Endothelial cell of umbilical vein (primary cell): ENCODE measurements at regions not wholly inside any gene's neighbourhood (a gene's known extent, or its start where the extent isn't known, plus 50 kb on each side); places are given as distances from the start of the nearest gene placed in this dataset.

Experiments
- BruUV-seq: library from RNA; stranded (reverse); fragments of 400-500 nt; replicated peaks from 2 replicates; lab custom pipeline; 2021; lab: Mats Ljungman, UMichigan
- CTCF ChIA-PET: fragments of 300-600, 350-600 bp; sonication (Branson Sonifier 250); formaldehyde crosslinking; loops from one replicate; lab custom pipeline; 2021; ENCODE audit warnings: antibody characterized with exemption, inconsistent platforms; lab: Charles Lee
- POLR2A ChIA-PET: fragments of 300-600, 350-600 bp; sonication (Branson Sonifier 250); formaldehyde crosslinking; loops from one replicate; lab custom pipeline; 2021; ENCODE audit warnings: antibody characterized with exemption, inconsistent platforms; lab: Charles Lee
- DNase-seq: peaks from one replicate; pipeline ENCODE4 v3.0.0-alpha.2; 2011; ENCODE audit warnings: low read depth, low spot score
- FAIRE-seq: peaks from 2 replicates; lab custom pipeline; 2011; peaks lifted over from hg19 to GRCh38; lab: Jason Lieb, UNC
- H2AFZ ChIP-seq: 2 replicates; pipeline ENCODE4 v1.6.0; 2012; ENCODE audit warnings: low read depth, low read length, control low read depth, inconsistent platforms
- H3K27ac ChIP-seq: 2 replicates; pipeline ENCODE4 v1.5.1; 2011; ENCODE audit warnings: low read depth, mild to moderate bottlenecking, control low read depth, low read length, moderate library complexity; ENCODE audit not compliant: insufficient read depth
- H3K27me3 ChIP-seq, 2 experiments: 2 replicates each; pipeline versions ENCODE4 v1.6.0 to v1.6.1; 2011; ENCODE audit warnings: low read length in 2 of 2, mixed read lengths in 1 of 2; ENCODE audit not compliant: control insufficient read depth in 2 of 2, insufficient read depth in 2 of 2
- H3K36me3 ChIP-seq, 2 experiments: 2 replicates in 1 of 2; 3 replicates in 1 of 2; pipeline ENCODE4 v1.5.1; 2011; ENCODE audit warnings: low read length in 2 of 2, mild to moderate bottlenecking in 1 of 2, moderate library complexity in 1 of 2; ENCODE audit not compliant: control insufficient read depth in 2 of 2, insufficient read depth in 2 of 2; ENCODE audit errors: extremely low read depth in 1 of 2
- H3K4me1 ChIP-seq: 3 replicates; pipeline ENCODE4 v1.5.1; 2011; ENCODE audit warnings: mild to moderate bottlenecking, low read length; ENCODE audit not compliant: control insufficient read depth, insufficient read depth; ENCODE audit errors: extremely low read depth
- H3K4me2 ChIP-seq: 2 replicates; pipeline ENCODE4 v1.6.1; 2011; ENCODE audit warnings: low read length, control low read depth, mixed read lengths; ENCODE audit not compliant: insufficient read depth
- H3K4me3 ChIP-seq, 3 experiments: fragments of 200-600 bp in 1 of 3; sonication (generic), shearing (Covaris generic) in 1 of 3; replicated peaks in 1 of 3; 2 replicates each; pipeline ENCODE4 v1.5.1; 2011 to 2016; ENCODE audit warnings: control low read depth in 3 of 3, low read length in 3 of 3, mild to moderate bottlenecking in 2 of 3, inconsistent platforms in 1 of 3, low read depth in 1 of 3, moderate library complexity in 1 of 3; ENCODE audit not compliant: insufficient read depth in 1 of 3
- H3K79me2 ChIP-seq: 2 replicates; pipeline ENCODE4 v1.6.0; 2012; ENCODE audit warnings: low read length, inconsistent platforms; ENCODE audit not compliant: control insufficient read depth, insufficient read depth
- H3K9ac ChIP-seq: replicated peaks from 2 replicates; pipeline ENCODE3; 2011; ENCODE audit warnings: low read length, control low read depth; ENCODE audit not compliant: insufficient read depth; ENCODE audit errors: extremely low read depth
- H3K9me1 ChIP-seq: replicated peaks from 3 replicates; pipeline ENCODE4 v1.6.0; 2011; ENCODE audit warnings: mild to moderate bottlenecking, low read length; ENCODE audit not compliant: control insufficient read depth, insufficient read depth; ENCODE audit errors: extremely low read depth
- H3K9me3 ChIP-seq: replicated peaks from 2 replicates; pipeline ENCODE4 v1.5.1; 2012; ENCODE audit warnings: low read length, inconsistent platforms; ENCODE audit not compliant: control insufficient read depth, insufficient read depth
- H4K20me1 ChIP-seq: replicated peaks from 2 replicates; pipeline ENCODE3; 2011; ENCODE audit warnings: mild to moderate bottlenecking, low read length; ENCODE audit not compliant: control insufficient read depth, insufficient read depth; ENCODE audit errors: extremely low read depth
- EZH2 ChIP-seq: IDR thresholded peaks from 2 replicates; pipeline ENCODE4 v1.6.1; 2012; ENCODE audit warnings: borderline replicate concordance, low read depth, mild to moderate bottlenecking, moderate library complexity, low read length, inconsistent platforms; ENCODE audit not compliant: severe bottlenecking
- FOS ChIP-seq: IDR thresholded peaks from 2 replicates; pipeline ENCODE4 v1.6.1; 2011; ENCODE audit warnings: mild to moderate bottlenecking, low read length, moderate library complexity, borderline replicate concordance; ENCODE audit not compliant: insufficient read depth
- GATA2 ChIP-seq: IDR thresholded peaks from 2 replicates; pipeline ENCODE4 v1.7.0; 2011; ENCODE audit warnings: low read depth, mild to moderate bottlenecking, moderate library complexity, mixed read lengths, low read length; ENCODE audit not compliant: insufficient read length, insufficient read depth
- JUN ChIP-seq: IDR thresholded peaks from 2 replicates; pipeline ENCODE4 v1.6.1; 2011; ENCODE audit warnings: borderline replicate concordance, low read depth; ENCODE audit not compliant: insufficient read length, insufficient read depth
- POLR2A ChIP-seq: IDR thresholded peaks from 2 replicates; pipeline ENCODE4 v1.6.1; 2012; ENCODE audit warnings: low read depth, mild to moderate bottlenecking, control low read depth, low read length
- dilution Hi-C: fragments of 300-500 bp; cut with MboI; formaldehyde crosslinking; loops from one replicate; pipeline ENCODE4 v1.15.0; 2019; ENCODE audit warnings: low sequenced_read_pairs; ENCODE audit not compliant: extremely low pct_ligation_motif_present
- intact Hi-C: fragments of 100-400 bp; cut with micrococcal nuclease; formaldehyde crosslinking; loops from one replicate; pipeline ENCODE4 v1.10.0; 2022
- TF ChIP-seq, protein P1 (sequence below): IDR thresholded peaks from 2 replicates; pipeline ENCODE4 v1.6.1; 2011; ENCODE audit not compliant: insufficient read depth, insufficient read length

GRCh38 chr20:52589251-52589812, 382.8 kb upstream of the TSHZ2 start:
- ChIA-PET POLR2A (no interaction called here), CTCF (no interaction called here)
- Histone ChIP-seq H4K20me1 (no peaks in the 10 kb centered on the region), H3K79me2 (no peaks in the 10 kb centered on the region), H3K27ac (no peak overlapping the region), H2AFZ (no peak overlapping the region), H3K9me3 (no peaks in the 10 kb centered on the region), H3K9me1 (no peaks in the 10 kb centered on the region), H3K4me1 (no peaks in the 10 kb centered on the region), H3K27me3 (no peaks in the 10 kb centered on the region), H3K9ac (no peak overlapping the region), H3K4me3 (no peak overlapping the region), H3K4me2 (no peak overlapping the region), H3K36me3 (no peaks in the 10 kb centered on the region)
- no peak for TF ChIP-seq EZH2
- TF ChIP-seq POLR2A = no peak
- no peak for TF ChIP-seq GATA2
- TF ChIP-seq, protein P1, sequence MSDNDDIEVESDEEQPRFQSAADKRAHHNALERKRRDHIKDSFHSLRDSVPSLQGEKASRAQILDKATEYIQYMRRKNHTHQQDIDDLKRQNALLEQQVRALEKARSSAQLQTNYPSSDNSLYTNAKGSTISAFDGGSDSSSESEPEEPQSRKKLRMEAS = no peak
- TF ChIP-seq FOS = no peak
- no peak for DNase-seq
- dilution Hi-C loops = no loop called here
- BruUV-seq = no TSS peak
- intact Hi-C loops = no loop called here
- FAIRE-seq = no peak

- H3K36me3 ChIP-seq = no peaks in the 10 kb centered on the region
- H2AFZ ChIP-seq = no peak overlapping the region
- no peaks in the 10 kb centered on the region for H3K9me1 ChIP-seq
- no peaks in the 10 kb centered on the region for H3K9me3 ChIP-seq
- H4K20me1 ChIP-seq = no peaks in the 10 kb centered on the region
- no peaks in the 10 kb centered on the region for H3K79me2 ChIP-seq
- no peak overlapping the region for H3K4me2 ChIP-seq
- no peak for FAIRE-seq
- dilution Hi-C loops (no loop called here), intact Hi-C loops (no loop called here)
- POLR2A ChIA-PET = no interaction called here
- CTCF ChIA-PET = no interaction called here
- H3K4me1 ChIP-seq = no peaks in the 10 kb centered on the region
- H3K27me3 ChIP-seq = no peaks in the 10 kb centered on the region
- BruUV-seq = no TSS peak
- H3K27ac ChIP-seq = no peak overlapping the region
- no peak overlapping the region for H3K4me3 ChIP-seq
- DNase-seq = no peak
- H3K9ac ChIP-seq = no peak overlapping the region
- TF ChIP-seq GATA2 (no peak), JUN (no peak)
- TF ChIP-seq, protein P1 = no peak
Measured at GRCh38 chr20:52586660-52587059, 385.5 kb upstream of the TSHZ2 start.
